ENCODE measurements at regions not wholly inside any gene's neighbourhood (a gene's known extent, or its start where the extent isn't known, plus 50 kb on each side); places are given as distances from the start of the nearest gene placed in this dataset.

DNA sequence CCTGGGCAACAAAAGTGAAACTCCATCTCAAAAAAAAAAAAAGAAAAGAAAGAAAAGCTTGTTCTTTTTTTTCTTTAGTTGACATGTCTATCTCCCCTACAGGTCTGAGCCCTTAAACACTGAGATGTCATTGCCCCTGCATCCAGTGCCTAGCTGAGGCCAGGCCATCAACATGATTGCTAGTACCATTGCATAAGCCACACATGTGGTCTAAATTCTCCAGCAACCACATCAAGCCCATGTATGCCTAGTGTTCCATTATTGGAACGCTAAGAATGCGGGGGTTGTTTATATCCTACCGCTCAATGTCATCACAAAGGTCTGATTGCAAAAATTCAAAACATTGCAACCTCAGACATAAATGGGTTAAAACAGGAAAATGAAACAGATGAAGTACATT, 62.7 kb downstream of the NPTX2 start:
- no peak for DNase-seq (ENCODE audit: low read depth in 2 of 3, low spot score in 2 of 3)

DNA sequence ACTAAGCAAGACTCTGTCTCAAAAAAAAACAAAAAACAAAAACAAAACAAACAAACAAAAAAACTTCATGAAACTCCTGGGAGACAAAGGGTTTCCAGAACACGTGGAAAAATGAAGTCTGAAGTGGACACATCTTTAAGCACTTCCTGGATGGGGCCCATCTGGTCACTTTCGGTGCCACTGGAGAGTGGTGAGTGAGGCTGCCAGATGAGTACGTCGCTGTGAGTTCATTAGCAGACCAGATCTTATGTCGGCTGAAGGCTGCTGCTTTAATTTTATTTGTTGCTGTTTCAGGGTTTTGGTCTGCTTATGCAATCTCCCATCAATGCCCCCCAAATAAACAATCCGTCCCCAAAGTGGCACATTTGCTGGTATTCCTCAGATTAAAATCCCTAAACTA, 64.4 kb downstream of the NPTX2 start:
- DNase-seq (ENCODE audit: low read depth in 2 of 3, low spot score in 2 of 3): peak in 1 of 3 donors; percentile 14

DNA sequence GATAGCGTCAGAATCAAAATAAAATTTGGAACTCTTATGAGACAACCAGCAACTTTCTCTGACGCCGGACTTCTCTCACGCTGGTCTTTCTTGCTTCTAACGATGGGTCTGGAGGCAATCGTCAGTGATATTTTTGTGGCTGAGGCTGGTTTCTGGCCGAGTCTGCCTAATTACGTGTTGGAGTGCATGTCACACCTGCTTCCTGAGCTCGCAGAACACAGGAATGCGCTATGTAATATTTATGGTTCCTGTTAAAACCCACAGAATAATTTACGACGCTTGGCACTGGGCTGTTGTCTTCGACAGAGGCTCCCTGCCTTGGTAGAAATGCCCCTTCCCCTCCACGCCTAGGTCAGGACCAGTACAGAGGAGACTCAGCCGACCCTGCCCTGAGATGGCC, 64.9 kb downstream of the NPTX2 start:
- DNase-seq (ENCODE audit: low read depth in 2 of 3, low spot score in 2 of 3): peak in 2 of 3 donors; percentile 81 to 96

DNA sequence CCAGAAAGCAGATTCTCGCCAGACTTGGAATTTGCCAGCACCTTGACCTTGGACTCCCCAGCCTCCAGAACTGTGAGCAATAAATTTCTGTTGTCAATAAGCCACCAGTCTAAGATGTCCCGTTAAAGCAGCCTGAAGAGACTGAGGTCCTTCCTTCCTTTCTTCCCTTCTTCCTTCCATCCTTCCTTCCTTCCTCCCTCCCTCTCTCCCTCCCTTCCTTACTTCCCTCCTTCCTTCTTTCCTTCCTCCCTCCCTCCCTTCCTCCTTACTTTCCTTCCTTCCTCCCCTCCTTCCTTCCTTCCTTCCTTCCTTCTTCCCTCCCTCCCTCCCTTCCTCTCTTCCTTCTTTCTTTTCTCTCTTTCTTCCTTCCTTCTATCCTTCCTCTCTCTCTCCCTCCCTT, 66.4 kb downstream of the NPTX2 start:
- DNase-seq (ENCODE audit: low read depth in 2 of 3, low spot score in 2 of 3): no peak

DNA sequence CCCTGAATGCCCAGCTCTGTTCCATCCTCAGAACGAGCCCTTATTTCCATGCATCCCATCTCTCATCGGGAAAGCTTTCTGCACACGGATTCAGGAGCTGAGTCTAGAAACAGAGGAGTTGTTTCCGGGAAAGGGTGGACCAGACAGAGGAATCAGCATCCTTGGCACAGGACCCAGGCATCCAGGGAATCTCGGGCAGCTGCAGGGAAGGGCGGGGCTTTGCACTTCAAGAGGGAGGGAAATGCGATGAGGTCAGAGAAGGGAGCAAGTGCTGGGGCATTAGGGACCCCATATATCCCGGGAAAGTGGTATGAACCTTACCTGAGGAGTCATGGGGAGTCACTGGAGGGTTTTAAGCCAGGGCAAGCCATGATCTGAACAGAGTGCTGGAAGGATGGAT, 68.5 kb downstream of the NPTX2 start:
- DNase-seq (ENCODE audit: low read depth in 2 of 3, low spot score in 2 of 3): no peak

DNA sequence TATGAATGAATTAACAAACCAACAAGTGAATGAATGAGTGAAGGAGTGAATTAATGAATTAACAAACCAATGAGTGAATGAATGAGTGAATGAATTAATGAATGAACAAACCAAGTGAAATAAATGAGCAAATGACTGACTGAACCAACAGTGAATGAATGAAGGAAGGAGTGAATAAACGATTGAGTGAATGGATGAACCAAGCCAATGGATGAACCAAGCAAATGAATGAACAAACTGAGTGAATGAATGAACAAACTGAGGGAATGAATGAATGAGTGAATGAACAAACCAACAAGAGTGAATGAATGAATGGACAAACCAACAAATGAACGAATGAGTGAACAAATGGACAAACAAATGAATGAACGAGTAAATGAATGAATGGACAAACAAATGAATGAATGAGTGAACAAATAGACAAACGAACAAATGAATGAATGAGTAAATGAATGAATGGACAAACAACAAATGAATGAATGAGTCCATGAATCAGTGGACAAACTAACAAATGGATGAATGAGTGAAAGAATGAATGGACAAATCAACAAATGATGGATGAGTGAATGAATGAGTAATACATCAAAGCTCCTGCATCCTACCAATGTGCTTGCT, 69.5 kb downstream of the NPTX2 start:
- DNase-seq (ENCODE audit: low read depth in 2 of 3, low spot score in 2 of 3): no peak

DNA sequence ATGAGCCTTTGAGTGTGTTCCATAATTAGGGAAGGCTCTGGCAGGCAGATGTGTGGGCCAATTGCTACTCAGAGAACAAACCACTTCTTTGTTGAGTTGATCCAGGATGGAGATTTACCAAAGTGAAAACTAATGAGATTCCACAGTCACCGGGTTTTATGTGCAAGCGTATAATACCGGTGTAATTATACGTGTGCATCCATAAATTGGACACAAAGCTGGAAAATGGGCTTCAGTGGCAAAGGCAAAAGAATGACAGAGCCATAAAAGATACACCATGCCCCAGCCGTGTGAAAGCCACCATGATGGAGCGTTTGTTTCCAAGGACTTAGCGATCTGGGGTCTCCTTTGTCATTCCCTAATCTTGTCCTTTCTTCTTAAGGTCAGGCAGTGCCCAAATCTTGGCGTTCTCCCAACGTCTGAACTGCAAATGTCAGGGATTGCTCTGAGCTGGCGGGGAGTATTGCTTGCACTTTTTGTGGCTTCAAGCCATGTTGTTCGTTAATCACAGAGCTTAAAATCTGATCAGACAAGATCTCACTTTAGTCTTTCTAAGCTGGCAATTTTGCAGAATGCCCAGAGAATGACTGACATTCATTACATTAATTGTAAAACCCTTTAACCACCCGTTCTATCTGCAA, 70.1 kb downstream of the NPTX2 start:
- no peak for DNase-seq (ENCODE audit: low read depth in 2 of 3, low spot score in 2 of 3)

DNA sequence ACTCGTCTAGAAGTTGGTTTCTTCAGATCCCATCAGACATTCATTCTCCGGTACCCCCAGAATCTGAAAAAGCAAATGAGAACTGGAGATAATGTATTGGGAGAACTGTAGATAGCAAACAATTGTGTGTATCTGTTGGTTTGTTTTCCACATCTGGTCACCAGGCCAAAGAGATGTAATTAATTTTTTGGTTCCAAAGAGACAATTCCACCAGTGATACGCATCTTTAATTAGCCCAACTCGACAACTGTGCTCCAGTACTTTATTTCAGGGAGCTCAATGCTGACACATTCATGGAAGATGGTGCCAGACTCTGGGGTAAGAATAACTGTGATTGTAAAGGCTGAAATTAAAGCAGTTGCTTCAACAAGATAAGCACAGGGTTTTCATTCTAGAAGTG, 74.5 kb downstream of the NPTX2 start:
- no peak for DNase-seq (ENCODE audit: low read depth in 2 of 3, low spot score in 2 of 3)

DNA sequence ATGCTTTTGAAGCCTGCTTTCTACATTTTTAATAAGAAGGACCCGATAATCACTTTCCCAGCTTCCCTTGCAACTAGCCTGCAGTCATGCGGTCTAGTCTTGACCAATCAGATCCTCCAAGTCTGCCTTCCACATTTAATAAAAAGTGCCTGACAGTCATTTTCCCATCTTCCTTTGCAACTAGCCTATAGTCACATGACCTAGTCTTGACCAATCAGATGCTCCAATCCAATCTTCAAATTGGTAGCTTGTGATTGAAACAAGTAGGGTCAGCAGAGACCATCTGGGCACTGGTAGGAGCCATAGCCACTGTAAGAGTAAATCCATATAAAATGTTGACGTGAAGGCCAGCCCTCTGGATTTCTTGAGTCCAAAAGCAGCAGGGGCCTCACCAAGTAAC, 80.0 kb downstream of the NPTX2 start:
- no peak for DNase-seq (ENCODE audit: low read depth in 2 of 3, low spot score in 2 of 3)

DNA sequence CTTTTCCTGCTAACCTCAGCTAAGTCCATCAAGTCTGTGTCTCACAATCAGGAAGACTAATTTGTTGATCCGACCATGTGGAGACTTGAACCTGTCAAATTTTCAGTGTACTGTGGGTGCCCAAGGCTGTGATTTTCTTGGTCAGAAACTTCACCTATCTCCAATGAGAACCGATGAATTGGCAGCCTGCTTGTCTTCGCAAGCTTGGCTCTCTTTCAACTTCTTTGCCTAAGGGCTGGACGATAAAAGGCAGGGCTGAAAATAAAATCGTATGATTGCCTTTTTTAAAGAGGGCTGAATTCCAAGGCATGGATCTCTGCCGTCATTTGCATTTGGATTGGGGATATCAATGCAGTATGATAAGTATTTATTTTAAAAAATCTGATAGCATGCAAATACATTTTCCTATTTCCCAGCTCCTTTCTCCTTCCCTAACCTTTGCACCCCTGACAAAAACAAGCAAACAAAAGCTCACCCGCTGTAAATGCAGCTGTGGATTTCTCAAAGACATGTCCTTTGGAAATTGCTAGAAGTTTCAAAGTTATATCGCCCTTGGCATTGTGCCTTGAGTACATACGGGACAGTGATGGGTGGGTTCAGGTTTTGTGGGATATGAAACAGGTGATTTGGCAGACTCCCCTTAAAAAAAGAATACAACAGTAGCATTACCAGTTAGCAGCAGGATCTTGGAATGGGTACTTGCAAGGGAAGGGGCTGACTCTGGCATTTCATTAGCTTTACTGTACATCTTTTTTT, 80.6 kb downstream of the NPTX2 start:
- no peak for DNase-seq (ENCODE audit: low read depth in 2 of 3, low spot score in 2 of 3)

DNA sequence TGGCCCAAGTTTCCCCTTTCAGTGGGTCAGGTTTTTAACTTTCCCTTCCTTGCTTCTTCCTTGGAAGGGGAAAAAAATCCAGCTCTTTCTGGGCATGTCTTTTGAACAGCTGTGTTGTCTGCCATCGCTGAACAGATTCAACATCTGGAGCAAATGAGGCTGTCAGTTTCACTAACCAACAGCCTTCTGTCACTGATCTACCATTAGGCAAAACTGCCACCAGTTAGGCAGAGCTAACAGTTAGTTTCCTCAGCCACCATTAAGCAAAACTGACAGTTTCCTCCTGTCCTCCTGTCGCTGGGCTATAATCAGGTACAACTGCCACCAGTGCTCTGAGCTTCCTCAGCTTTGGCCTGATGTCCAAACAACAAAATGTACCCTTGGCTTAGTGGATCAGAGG, 81.9 kb downstream of the NPTX2 start:
- DNase-seq (ENCODE audit: low read depth in 2 of 3, low spot score in 2 of 3): no peak

DNA sequence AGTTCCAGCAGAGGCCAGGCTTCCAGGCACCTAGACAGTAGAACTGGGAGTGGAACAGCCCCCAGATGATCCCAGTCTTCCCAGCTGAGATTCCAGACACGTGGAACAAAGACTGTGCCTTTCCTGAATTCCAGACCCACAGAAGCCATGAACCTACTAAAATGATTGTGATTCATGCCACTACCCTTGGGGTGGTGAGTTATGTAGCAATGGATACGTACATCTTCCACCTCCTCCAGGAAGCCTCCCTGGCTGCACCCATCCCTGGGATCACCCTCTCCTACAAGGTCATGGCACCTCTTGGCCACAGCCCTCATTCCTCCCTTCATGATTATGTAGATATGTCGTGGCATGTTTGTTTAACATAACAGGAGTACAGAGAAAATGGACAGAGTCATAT, 83.4 kb downstream of the NPTX2 start:
- DNase-seq (ENCODE audit: low read depth in 2 of 3, low spot score in 2 of 3): no peak

DNA sequence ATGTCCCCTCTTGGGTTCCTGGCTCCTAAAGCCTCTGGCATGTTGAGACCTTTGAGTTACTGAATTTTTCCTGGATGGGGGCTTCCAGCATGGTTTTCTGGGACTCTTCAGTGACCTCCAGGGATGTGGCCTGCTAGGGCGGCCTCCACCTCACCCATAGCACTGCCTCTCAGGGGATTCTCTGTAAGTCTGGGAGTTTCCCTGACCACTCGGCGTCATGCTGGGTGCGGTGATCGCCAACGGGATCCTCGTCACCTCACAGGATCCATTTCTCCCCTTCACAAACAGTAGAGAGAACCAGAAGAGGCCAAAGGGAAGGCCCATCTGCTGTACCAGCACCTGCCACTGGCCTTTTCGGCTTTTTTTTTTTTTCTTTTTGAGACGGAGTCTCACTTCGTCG, 84.3 kb downstream of the NPTX2 start:
- no peak for DNase-seq (ENCODE audit: low read depth in 2 of 3, low spot score in 2 of 3)

DNA sequence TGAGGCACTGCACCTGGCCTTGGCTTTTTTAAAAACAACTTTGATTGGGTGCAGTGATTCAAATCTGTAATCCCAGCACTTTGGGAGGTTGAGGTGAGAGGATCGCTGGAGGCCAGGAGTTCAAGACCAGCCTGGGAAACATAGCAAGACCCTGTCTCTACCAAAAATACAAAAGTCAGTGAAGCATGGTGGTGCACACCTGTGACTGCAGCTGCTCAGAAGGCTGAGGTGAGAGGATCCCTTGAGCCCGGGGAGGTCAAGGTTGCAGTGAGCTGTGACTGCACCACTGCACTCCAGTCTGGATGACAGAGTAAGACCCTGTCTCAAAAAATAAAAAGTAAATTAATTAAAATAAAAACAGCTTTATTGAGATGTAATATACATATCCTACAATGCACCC, 84.9 kb downstream of the NPTX2 start:
- no peak for DNase-seq (ENCODE audit: low read depth in 2 of 3, low spot score in 2 of 3)

DNA sequence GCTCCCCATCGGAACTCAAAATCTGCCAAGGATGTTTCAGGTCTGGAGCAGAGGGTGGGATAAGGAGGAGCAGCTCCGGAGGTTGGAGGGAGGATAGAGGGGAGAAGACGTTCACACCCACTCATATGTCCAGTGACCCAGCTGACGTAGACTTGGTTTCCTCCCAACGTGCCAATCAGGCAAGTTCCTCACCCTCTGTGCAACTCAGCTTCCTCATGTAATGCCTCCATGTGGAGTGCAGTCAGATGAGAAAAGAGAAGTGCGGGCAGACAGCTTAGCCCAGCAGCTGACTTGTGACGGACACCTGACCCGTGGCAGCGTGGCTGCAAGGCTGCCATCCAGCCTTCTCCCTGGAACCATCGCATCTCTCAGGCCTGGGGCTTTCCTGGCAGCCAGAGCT, 86.8 kb downstream of the NPTX2 start:
- DNase-seq (ENCODE audit: low read depth in 2 of 3, low spot score in 2 of 3): peak in 2 of 3 donors; percentile 9 to 36

DNA sequence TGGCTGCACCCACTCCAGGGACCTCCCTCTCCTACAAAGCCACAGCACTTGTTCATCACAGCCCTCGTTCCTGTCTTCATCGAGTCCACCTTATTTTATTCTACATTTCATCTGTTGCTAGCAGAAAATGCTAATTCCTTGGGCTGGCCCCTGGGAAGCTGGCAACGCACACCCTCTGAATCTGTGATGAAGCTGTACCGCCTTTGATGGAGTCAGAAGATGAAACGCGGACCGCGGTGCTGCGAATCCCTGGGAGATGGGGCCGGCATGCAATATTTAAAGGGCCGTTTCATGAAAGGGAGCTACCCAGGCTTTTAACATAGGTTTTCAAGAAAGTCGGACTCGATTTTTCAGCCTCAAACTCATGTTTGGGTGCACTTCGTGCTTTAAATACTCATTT, 88.5 kb downstream of the NPTX2 start:
- DNase-seq (ENCODE audit: low read depth in 2 of 3, low spot score in 2 of 3): no peak

DNA sequence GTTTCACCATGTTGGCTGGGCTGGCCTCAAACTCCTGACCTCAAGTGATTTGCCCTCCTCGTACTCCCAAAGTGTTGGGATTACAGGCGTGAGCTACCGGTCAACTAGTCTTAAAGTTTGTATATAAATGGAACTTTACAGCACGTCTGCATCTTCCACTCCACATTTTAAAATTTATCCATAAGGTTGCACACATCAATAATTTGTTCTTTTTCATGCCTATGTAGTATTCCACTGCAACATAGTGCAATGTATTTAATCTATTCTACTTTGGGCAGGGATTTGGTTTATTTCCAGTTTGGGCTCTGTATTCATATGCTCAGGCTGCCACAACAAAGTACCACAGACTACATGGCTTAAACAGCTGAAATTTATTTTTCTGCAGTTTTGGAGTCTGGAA, 90.0 kb downstream of the NPTX2 start:
- DNase-seq (ENCODE audit: low read depth in 2 of 3, low spot score in 2 of 3): no peak

DNA sequence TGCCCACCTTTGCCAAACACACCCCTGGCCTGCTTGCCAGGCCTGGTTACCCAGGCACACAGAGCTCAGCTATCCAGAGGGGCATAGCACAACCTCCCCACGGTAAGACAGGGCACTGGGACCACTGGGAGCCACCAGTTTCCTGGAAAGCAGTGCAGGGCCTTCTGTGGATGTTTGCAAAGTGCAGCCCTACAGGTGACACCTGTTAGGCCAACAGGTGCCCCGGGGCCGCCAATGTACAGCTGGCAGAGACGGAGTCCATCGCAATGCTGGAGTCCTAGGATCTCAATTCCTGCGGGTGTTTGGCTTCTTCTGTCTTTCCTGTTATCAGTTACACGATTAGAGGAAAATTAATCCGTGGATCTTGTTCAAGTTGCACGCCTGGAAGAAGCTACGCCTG, 94.9 kb downstream of the NPTX2 start:
- DNase-seq (ENCODE audit: low read depth in 2 of 3, low spot score in 2 of 3): no peak

DNA sequence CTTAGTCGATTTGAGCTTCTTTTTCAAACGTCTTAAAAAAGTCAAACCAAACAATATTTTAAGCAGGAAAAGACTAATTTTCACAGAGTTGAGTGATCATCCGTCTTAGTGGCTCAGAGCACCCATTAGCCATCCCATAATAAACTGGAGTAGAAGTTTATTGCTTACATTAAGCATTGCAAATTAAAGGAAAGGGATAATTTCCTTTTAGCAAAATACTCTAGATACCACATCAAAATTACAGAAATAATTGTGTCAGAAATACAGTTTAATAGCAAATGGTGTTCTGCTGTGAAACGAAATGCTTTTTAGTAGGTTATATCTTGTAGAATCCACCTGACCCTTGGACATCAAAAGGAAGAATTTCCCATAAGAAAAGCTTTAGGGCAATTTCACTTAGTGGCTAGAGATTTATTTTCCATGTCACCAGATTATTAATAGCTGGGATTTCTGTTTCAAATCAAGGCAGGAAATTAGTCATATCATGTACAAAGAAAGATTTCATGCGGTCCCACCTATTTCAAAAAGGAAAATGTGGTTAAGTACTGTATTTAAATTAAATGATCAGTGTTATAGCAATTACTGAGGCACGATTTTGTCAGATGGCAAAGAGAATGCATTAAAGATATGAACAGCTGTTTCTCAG, 96.2 kb downstream of the NPTX2 start:
- peak in 1 of 3 donors; percentile 5 for DNase-seq (ENCODE audit: low read depth in 2 of 3, low spot score in 2 of 3)

DNA sequence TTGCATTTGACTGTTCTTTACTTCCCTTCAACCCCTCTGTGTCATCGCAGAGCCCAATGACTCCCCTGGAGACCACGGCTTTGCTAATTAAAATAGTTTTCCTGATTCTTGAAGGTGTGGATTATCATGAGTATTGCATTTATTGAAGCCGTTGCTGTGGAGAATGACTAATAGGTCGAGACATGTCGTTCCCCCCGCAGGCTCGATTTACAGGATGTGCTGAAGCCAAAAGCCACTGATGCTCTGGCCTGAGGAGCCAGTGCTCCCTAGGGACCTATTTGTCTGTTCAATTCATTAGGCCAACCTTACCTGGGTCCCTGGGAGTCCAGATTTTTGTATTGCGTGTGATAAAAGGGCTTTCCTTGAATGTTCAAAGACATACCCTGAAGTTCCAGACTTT, 102.3 kb downstream of the NPTX2 start:
- DNase-seq (ENCODE audit: low read depth in 2 of 3, low spot score in 2 of 3): no peak

DNA sequence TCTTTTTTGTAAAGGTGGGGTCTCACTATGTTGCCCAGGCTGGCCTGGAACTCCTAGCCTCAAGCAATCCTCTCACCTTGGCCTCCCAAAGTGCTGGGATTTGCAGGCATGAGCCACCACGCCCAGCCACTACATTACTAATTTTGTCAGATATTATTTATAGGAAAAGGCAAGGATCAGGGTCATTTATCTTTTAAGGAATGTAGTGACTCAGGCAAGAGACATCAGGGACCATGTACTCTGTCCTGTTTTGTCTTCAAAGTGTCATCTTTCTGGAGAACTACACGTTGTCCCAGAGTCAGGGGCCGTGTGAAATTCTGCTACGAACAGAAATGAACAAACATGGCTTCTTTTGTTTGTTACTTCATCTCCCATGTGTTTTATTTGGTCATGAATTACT, 105.3 kb downstream of the NPTX2 start:
- no peak for DNase-seq (ENCODE audit: low read depth in 2 of 3, low spot score in 2 of 3)

DNA sequence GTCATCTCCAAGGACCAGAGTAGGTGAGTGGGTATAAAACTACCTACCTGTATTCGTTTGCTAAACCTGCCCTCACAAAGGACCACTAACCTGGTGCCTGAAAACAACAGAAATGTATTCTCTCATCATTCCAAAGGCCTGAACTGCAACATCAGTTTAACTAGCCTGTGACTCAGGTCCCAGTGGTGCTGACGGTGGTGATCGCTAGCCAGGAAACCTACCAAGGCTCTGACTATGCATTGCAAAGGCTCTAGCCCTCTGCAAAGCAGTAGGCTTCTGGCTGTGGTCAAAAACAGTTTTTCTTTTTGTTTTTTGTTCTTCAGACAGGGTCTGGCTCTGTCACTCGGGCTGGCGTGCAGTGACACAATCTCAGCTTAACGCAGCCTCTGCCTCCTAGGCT, 107.5 kb downstream of the NPTX2 start:
- DNase-seq (ENCODE audit: low read depth in 2 of 3, low spot score in 2 of 3): no peak

Data from hematopoietic multipotent progenitor cell (in vitro differentiated cells).